Muscle of back (tissue), 3 donors: ENCODE measurements at regions not wholly inside any gene's neighbourhood (a gene's known extent, or its start where the extent isn't known, plus 50 kb on each side); places are given as distances from the start of the nearest gene placed in this dataset.
"Not testable (repeated sequence)": the region's sequence is repeated elsewhere in the genome, so short reads cannot be mapped to it uniquely, and the experiment has no call there.

Experiments
- DNase-seq, 3 donors: peaks; one replicate each; pipeline versions ENCODE4 v3.0.0 to v3.0.0-alpha.2; 2013

- DNase-seq, result no peak
Observed at GRCh38 chr21:19510057-19510456, 1106.5 kb upstream of the TMPRSS15 start.

- DNase-seq, result no peak
Observed at GRCh38 chr21:19510653-19511052, 1107.1 kb upstream of the TMPRSS15 start.

- peak in 1 of 3 donors; percentile 10 for DNase-seq
Observed at GRCh38 chr21:19522381-19522780, 1118.8 kb upstream of the TMPRSS15 start.

- DNase-seq, result peak in 1 of 3 donors; percentile 6
Observed at GRCh38 chr21:19523061-19523460, 1119.5 kb upstream of the TMPRSS15 start.

- DNase-seq, result peak; percentile 56 to 77 (median 69)
Observed at GRCh38 chr21:19523746-19524145, 1120.2 kb upstream of the TMPRSS15 start.

- DNase-seq, result no peak
Observed at GRCh38 chr21:19529031-19529430, 1125.4 kb upstream of the TMPRSS15 start.

- no peak for DNase-seq
Observed at GRCh38 chr21:19535356-19535755, 1131.8 kb upstream of the TMPRSS15 start.

GRCh38 chr21:19537116-19537515 is 1133.5 kb upstream of the TMPRSS15 start:
- no peak for DNase-seq

- DNase-seq, result peak in 2 of 3 donors; percentile 13 to 35
Observed at GRCh38 chr21:19540287-19540686, 1136.7 kb upstream of the TMPRSS15 start.

GRCh38 chr21:19541602-19542001 is 1138.0 kb upstream of the TMPRSS15 start:
- DNase-seq, result peak in 1 of 3 donors; percentile 3

GRCh38 chr21:19544493-19544892 is 1140.9 kb upstream of the TMPRSS15 start:
- DNase-seq, result not testable (repeated sequence)

- no peak for DNase-seq
Observed at GRCh38 chr21:19547951-19548840, 1144.6 kb upstream of the TMPRSS15 start.

- no peak for DNase-seq
Observed at GRCh38 chr21:19553919-19554615, 1150.5 kb upstream of the TMPRSS15 start.

GRCh38 chr21:19557046-19557445 is 1153.5 kb upstream of the TMPRSS15 start:
- DNase-seq, result no peak

GRCh38 chr21:19557488-19557887 is 1153.9 kb upstream of the TMPRSS15 start:
- DNase-seq, result no peak

- no peak for DNase-seq
Observed at GRCh38 chr21:19565587-19565986, 1162.0 kb upstream of the TMPRSS15 start.

GRCh38 chr21:19566975-19567374 is 1163.4 kb upstream of the TMPRSS15 start:
- no peak for DNase-seq

GRCh38 chr21:19577381-19577780 is 1173.8 kb upstream of the TMPRSS15 start:
- no peak for DNase-seq

GRCh38 chr21:19590044-19590443 is 1186.5 kb upstream of the TMPRSS15 start:
- DNase-seq, result peak in 1 of 3 donors; percentile 8

GRCh38 chr21:19603011-19603593 is 1199.5 kb upstream of the TMPRSS15 start:
- peak in 1 of 3 donors; percentile 1 for DNase-seq

- DNase-seq, result peak in 2 of 3 donors; percentile 3 to 6
Observed at GRCh38 chr21:19608101-19608621, 1204.6 kb upstream of the TMPRSS15 start.

- DNase-seq, result no peak
Observed at GRCh38 chr21:19609611-19610010, 1206.0 kb upstream of the TMPRSS15 start.
